Neutrophil (primary cell): ENCODE measurements at regions not wholly inside any gene's neighbourhood (a gene's known extent, or its start where the extent isn't known, plus 50 kb on each side); places are given as distances from the start of the nearest gene placed in this dataset.

Source experiments
- H3K27ac ChIP-seq: fragments of 200-600 bp; sonication (generic); 2 replicates; pipeline ENCODE4 v1.5.1; 2016; ENCODE audit warnings: mild to moderate bottlenecking, moderate library complexity
- H3K27me3 ChIP-seq: fragments of 200-600 bp; sonication (generic); 2 replicates; pipeline ENCODE4 v1.6.0; 2016; ENCODE audit warnings: mild to moderate bottlenecking
- H3K36me3 ChIP-seq: fragments of 200-600 bp; sonication (generic); 2 replicates; pipeline ENCODE4 v1.5.1; 2017
- H3K4me1 ChIP-seq, 2 experiments: fragments of 200-600 bp in 1 of 2; sonication (generic) in 1 of 2; 1 replicate in 1 of 2; 2 replicates in 1 of 2; pipeline versions ENCODE4 v1.5.1 to v1.6.1; 2013 to 2016; ENCODE audit warnings: low read depth in 1 of 2, low read length in 1 of 2, mild to moderate bottlenecking in 1 of 2, moderate library complexity in 1 of 2; ENCODE audit not compliant: control insufficient read depth in 1 of 2, insufficient read depth in 1 of 2
- H3K4me3 ChIP-seq, 2 experiments: fragments of 200-600 bp in 1 of 2; sonication (generic) in 1 of 2; 1 replicate in 1 of 2; 2 replicates in 1 of 2; pipeline ENCODE4 v1.5.1; 2013 to 2016; ENCODE audit warnings: low read depth in 1 of 2, low read length in 1 of 2, mild to moderate bottlenecking in 1 of 2, moderate library complexity in 1 of 2
- H3K9me3 ChIP-seq: fragments of 200-600 bp; sonication (generic); 2 replicates; pipeline ENCODE4 v1.5.1; 2016
- TF ChIP-seq, protein P1 (sequence below): fragments of 200-600 bp; sonication (generic); IDR thresholded peaks from 2 replicates; pipeline ENCODE4 v1.5.1; 2016; ENCODE audit warnings: antibody characterized with exemption

DNA sequence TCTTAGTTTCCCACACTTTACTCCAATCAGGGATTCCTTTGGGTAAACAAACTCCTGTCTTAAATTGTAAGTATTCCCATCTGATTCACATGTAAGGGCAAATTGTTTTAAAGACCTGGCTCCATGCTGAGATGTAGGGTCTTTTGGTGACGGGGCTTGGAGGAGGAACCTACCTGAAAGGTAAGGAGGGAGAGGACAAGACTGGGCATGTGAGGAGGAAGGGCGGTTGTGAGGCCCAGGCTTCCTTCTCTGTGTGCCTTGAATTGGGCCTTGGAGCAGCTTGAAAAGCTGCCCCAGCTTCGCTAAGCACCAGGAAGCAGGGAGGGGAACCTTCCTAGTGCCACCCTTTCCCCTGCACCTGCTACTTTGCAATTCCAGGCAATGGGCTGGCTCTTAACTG is 86.8 kb downstream of the C9orf152 start:
- TF ChIP-seq, protein P1, sequence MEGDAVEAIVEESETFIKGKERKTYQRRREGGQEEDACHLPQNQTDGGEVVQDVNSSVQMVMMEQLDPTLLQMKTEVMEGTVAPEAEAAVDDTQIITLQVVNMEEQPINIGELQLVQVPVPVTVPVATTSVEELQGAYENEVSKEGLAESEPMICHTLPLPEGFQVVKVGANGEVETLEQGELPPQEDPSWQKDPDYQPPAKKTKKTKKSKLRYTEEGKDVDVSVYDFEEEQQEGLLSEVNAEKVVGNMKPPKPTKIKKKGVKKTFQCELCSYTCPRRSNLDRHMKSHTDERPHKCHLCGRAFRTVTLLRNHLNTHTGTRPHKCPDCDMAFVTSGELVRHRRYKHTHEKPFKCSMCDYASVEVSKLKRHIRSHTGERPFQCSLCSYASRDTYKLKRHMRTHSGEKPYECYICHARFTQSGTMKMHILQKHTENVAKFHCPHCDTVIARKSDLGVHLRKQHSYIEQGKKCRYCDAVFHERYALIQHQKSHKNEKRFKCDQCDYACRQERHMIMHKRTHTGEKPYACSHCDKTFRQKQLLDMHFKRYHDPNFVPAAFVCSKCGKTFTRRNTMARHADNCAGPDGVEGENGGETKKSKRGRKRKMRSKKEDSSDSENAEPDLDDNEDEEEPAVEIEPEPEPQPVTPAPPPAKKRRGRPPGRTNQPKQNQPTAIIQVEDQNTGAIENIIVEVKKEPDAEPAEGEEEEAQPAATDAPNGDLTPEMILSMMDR, result no peak
- H3K9me3 ChIP-seq, result no peaks in the 10 kb centered on the region
- H3K27ac ChIP-seq, result no peak overlapping the region
- no peak overlapping the region for H3K4me3 ChIP-seq
- peaks cover 3 to 6% of the 10 kb centered on the region in 2 experiments for H3K4me1 ChIP-seq
- H3K27me3 ChIP-seq, result no peaks in the 10 kb centered on the region
- H3K36me3 ChIP-seq, result no peaks in the 10 kb centered on the region

GRCh38 chr9:110123341-110124095 is 84.4 kb downstream of the C9orf152 start:
- H3K27ac ChIP-seq, result no peak overlapping the region
- H3K4me1 ChIP-seq, result peaks cover 26 to 29% of the 10 kb centered on the region in 2 experiments

DNA sequence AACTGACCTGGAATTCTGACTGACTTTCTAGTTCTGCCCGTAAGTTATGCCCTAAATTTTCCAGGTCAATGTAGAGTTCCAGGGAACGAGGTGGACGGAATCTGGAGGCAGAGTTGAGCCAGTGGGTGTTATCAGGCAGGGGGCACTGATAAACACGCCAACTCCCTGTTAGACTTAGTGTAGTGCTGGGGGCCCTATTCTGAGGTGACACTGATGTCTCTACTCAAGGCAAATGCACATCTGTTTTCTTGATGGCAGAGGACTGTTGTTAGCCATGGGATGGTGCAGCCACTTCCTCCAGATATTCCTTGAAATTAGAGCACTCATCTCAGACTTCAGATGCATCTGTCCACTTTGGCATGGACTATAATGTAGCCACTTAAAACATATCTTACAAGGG is 83.5 kb downstream of the C9orf152 start:
- no peaks in the 10 kb centered on the region for H3K9me3 ChIP-seq
- peaks cover 33 to 38% of the 10 kb centered on the region in 2 experiments for H3K4me1 ChIP-seq
- no peak overlapping the region for H3K4me3 ChIP-seq
- H3K27ac ChIP-seq, result no peak overlapping the region
- H3K36me3 ChIP-seq, result no peaks in the 10 kb centered on the region
- no peaks in the 10 kb centered on the region for H3K27me3 ChIP-seq
- TF ChIP-seq, protein P1, result no peak

More at GRCh38 chr9:110123341-110124095, 84.4 kb downstream of the C9orf152 start:
- TF ChIP-seq, protein P1, result no peak
- Histone ChIP-seq H3K9me3 (no peaks in the 10 kb centered on the region), H3K27me3 (no peaks in the 10 kb centered on the region), H3K36me3 (no peaks in the 10 kb centered on the region), H3K4me3 (no peak overlapping the region)

- no peaks in the 10 kb centered on the region for H3K9me3 ChIP-seq
- TF ChIP-seq, protein P1, result no peak
- no peak overlapping the region for H3K27ac ChIP-seq
- no peaks in the 10 kb centered on the region for H3K27me3 ChIP-seq
- H3K4me1 ChIP-seq, result peaks cover 35 to 47% of the 10 kb centered on the region in 2 experiments
- H3K36me3 ChIP-seq, result no peaks in the 10 kb centered on the region
- H3K4me3 ChIP-seq, result no peak overlapping the region
Measured at GRCh38 chr9:110125207-110125751, 82.7 kb downstream of the C9orf152 start.

GRCh38 chr9:110125763-110126351 is 82.1 kb downstream of the C9orf152 start:
- H3K27ac ChIP-seq, result no peak overlapping the region
- no peaks in the 10 kb centered on the region for H3K36me3 ChIP-seq
- no peak overlapping the region for H3K4me3 ChIP-seq
- peaks cover 36 to 53% of the 10 kb centered on the region in 2 experiments for H3K4me1 ChIP-seq
- H3K27me3 ChIP-seq, result no peaks in the 10 kb centered on the region
- TF ChIP-seq, protein P1, result no peak
- no peaks in the 10 kb centered on the region for H3K9me3 ChIP-seq
